A549 (cell line): ENCODE measurements at regions not wholly inside any gene's neighbourhood (a gene's known extent, or its start where the extent isn't known, plus 50 kb on each side); places are given as distances from the start of the nearest gene placed in this dataset.
A peak's percentile ranks its signal among the peaks of the same experiment; 100 is the strongest.

Experiments used
- ATAC-seq, 2 experiments: fragments of 200-7000 bp in 1 of 2; fragments of >200 bp in 1 of 2; cut with Nextera tagmentation in 1 of 2; cut with Tn5 transposase in 1 of 2; 3 replicates each; pipeline versions ENCODE4 v1.8.0 to v1.9.1; 2018 to 2020; ENCODE audit warnings: mild to moderate bottlenecking in 1 of 2, moderate library complexity in 1 of 2
- CTCF ChIA-PET: fragments of 300-600 bp; sonication (Branson Sonifier 250); formaldehyde crosslinking; extraction: SDS; loops from one replicate; lab custom pipeline; 2021; ENCODE audit warnings: antibody characterized with exemption, inconsistent platforms; lab: Yijun Ruan, JAX
- POLR2A ChIA-PET: fragments of 350-600 bp; formaldehyde crosslinking; extraction: SDS; loops from one replicate; lab custom pipeline; 2021; ENCODE audit warnings: antibody characterized with exemption, inconsistent platforms; lab: Yijun Ruan, JAX
- DNase-seq, 2 experiments: peaks; one replicate each; pipeline versions ENCODE4 v3.0.0 to v3.0.0-alpha.2; 2011 to 2016; ENCODE audit warnings: low read depth in 1 of 2, low spot score in 1 of 2
- FAIRE-seq: peaks from 2 replicates; lab custom pipeline; 2011; peaks lifted over from hg19 to GRCh38; lab: Jason Lieb, UNC
- H3K27ac ChIP-seq, 2 experiments: fragments of >200 bp; sonication (Bioruptor Twin); formaldehyde crosslinking; 3 replicates each; pipeline ENCODE4 v1.5.1; 2016 to 2017
- H3K4me1 ChIP-seq: fragments of >200 bp; sonication (Bioruptor Twin); formaldehyde crosslinking; 3 replicates; pipeline ENCODE4 v1.6.1; 2016
- H3K4me2 ChIP-seq: fragments of >200 bp; sonication (Bioruptor Twin); formaldehyde crosslinking; 3 replicates; pipeline ENCODE4 v1.6.1; 2016
- H3K4me3 ChIP-seq: fragments of >200 bp; sonication (Bioruptor Twin); formaldehyde crosslinking; 3 replicates; pipeline ENCODE4 v1.5.1; 2016
- H3K9me3 ChIP-seq: fragments of >200 bp; sonication (Bioruptor Twin); formaldehyde crosslinking; 3 replicates; pipeline ENCODE4 v1.6.1; 2016
- BHLHE40 ChIP-seq: IDR thresholded peaks from 2 replicates; pipeline ENCODE4 v1.6.1; 2012; ENCODE audit warnings: low read depth, low read length, inconsistent platforms
- EHMT2 ChIP-seq: fragments of 200-600 bp; sonication (generic); IDR thresholded peaks from 2 replicates; pipeline ENCODE4 v1.6.1; 2016; ENCODE audit warnings: antibody characterized with exemption, low read depth, mild to moderate bottlenecking, moderate library complexity
- EP300 ChIP-seq, 2 experiments: fragments of >200 bp; sonication (Bioruptor Twin); formaldehyde crosslinking; IDR thresholded peaks; 2 replicates in 1 of 2; 3 replicates in 1 of 2; pipeline ENCODE4 v1.6.1; 2016 to 2017
- GATA3 ChIP-seq: IDR thresholded peaks from 2 replicates; pipeline ENCODE4 v1.6.1; 2012; ENCODE audit warnings: borderline replicate concordance
- HES2 ChIP-seq: fragments of >200 bp; sonication (Bioruptor Twin); formaldehyde crosslinking; IDR thresholded peaks from 2 replicates; pipeline ENCODE4 v1.6.1; 2016
- HOXB5 ChIP-seq: fragments of 250-450 bp; sonication (Bioruptor Pico); IDR thresholded peaks from 2 replicates; pipeline ENCODE4 v1.5.0; 2020; ENCODE audit warnings: mild to moderate bottlenecking, moderate library complexity
- KDM5A ChIP-seq: fragments of 200-600 bp; sonication (generic); IDR thresholded peaks from 2 replicates; pipeline ENCODE4 v1.6.1; 2016; ENCODE audit warnings: antibody characterized with exemption, mild to moderate bottlenecking
- MAFK ChIP-seq: fragments of 450-650 bp; IDR thresholded peaks from 2 replicates; pipeline ENCODE4 v1.6.1; 2014; ENCODE audit not compliant: partially characterized antibody
- NFE2L2 ChIP-seq: fragments of 150-350 bp; conservative IDR thresholded peaks from 2 replicates; pipeline ENCODE4 v1.6.1; 2014; ENCODE audit warnings: low read length
- PHF8 ChIP-seq: fragments of 200-600 bp; sonication (generic); IDR thresholded peaks from 2 replicates; pipeline ENCODE4 v1.6.1; 2016; ENCODE audit warnings: low read depth, mild to moderate bottlenecking, antibody characterized with exemption, moderate library complexity, borderline replicate concordance
- POLR2AphosphoS2 ChIP-seq: conservative IDR thresholded peaks from 2 replicates; pipeline ENCODE4 v1.6.1; 2012; ENCODE audit warnings: low read length, improper control_type of control experiment, inconsistent platforms
- RAD21 ChIP-seq, 2 experiments: fragments of >200 bp in 1 of 2; sonication (Bioruptor Twin) in 1 of 2; formaldehyde crosslinking in 1 of 2; IDR thresholded peaks in 1 of 2; conservative IDR thresholded peaks in 1 of 2; 2 replicates in 1 of 2; 3 replicates in 1 of 2; pipeline ENCODE4 v1.6.1; 2012 to 2018; ENCODE audit warnings: inconsistent platforms in 1 of 2
- RFX5 ChIP-seq: fragments of 450-650 bp; IDR thresholded peaks from 2 replicates; pipeline ENCODE4 v1.7.1; 2014; ENCODE audit warnings: antibody characterized with exemption, mild to moderate bottlenecking, moderate library complexity
- RNF2 ChIP-seq: fragments of 200-600 bp; sonication (generic); IDR thresholded peaks from 2 replicates; pipeline ENCODE4 v1.6.1; 2016; ENCODE audit warnings: low read depth, mild to moderate bottlenecking, antibody characterized with exemption, moderate library complexity, borderline replicate concordance
- ZC3H11A ChIP-seq: fragments of 450-650 bp; IDR thresholded peaks from 2 replicates; pipeline ENCODE4 v1.6.1; 2014; ENCODE audit warnings: antibody characterized with exemption, mild to moderate bottlenecking
- ZFP36 ChIP-seq: fragments of 450-650 bp; IDR thresholded peaks from 2 replicates; pipeline ENCODE4 v1.6.1; 2014; ENCODE audit warnings: borderline replicate concordance; ENCODE audit not compliant: partially characterized antibody
- ZNF302 ChIP-seq: fragments of 250-450 bp; sonication (Bioruptor Pico); IDR thresholded peaks from 2 replicates; pipeline ENCODE4 v1.9.0; 2021; ENCODE audit warnings: inconsistent platforms, mild to moderate bottlenecking, moderate library complexity
- WGBS: methylation state at CpG from one replicate; pipeline ENCODE4 v1.1.6; 2017; ENCODE audit errors: missing lambda C conversion rate; 5-methylcytosine and 5-hydroxymethylcytosine counted together
- TF ChIP-seq, protein P1 (sequence below): fragments of >200 bp; sonication (Bioruptor Twin); formaldehyde crosslinking; IDR thresholded peaks from 3 replicates; pipeline ENCODE4 v1.5.1; 2016
- TF ChIP-seq, protein P2 (sequence below): IDR thresholded peaks from 2 replicates; pipeline ENCODE4 v1.6.1; 2012; ENCODE audit warnings: low read depth, borderline replicate concordance
- TF ChIP-seq, protein P3 (sequence below): fragments of 450-650 bp; IDR thresholded peaks from 2 replicates; pipeline ENCODE4 v1.6.1; 2014; ENCODE audit warnings: antibody characterized with exemption
- TF ChIP-seq, protein P4 (sequence below): fragments of >200 bp; sonication (Bioruptor Twin); formaldehyde crosslinking; IDR thresholded peaks from 3 replicates; pipeline ENCODE4 v1.6.1; 2016

DNA sequence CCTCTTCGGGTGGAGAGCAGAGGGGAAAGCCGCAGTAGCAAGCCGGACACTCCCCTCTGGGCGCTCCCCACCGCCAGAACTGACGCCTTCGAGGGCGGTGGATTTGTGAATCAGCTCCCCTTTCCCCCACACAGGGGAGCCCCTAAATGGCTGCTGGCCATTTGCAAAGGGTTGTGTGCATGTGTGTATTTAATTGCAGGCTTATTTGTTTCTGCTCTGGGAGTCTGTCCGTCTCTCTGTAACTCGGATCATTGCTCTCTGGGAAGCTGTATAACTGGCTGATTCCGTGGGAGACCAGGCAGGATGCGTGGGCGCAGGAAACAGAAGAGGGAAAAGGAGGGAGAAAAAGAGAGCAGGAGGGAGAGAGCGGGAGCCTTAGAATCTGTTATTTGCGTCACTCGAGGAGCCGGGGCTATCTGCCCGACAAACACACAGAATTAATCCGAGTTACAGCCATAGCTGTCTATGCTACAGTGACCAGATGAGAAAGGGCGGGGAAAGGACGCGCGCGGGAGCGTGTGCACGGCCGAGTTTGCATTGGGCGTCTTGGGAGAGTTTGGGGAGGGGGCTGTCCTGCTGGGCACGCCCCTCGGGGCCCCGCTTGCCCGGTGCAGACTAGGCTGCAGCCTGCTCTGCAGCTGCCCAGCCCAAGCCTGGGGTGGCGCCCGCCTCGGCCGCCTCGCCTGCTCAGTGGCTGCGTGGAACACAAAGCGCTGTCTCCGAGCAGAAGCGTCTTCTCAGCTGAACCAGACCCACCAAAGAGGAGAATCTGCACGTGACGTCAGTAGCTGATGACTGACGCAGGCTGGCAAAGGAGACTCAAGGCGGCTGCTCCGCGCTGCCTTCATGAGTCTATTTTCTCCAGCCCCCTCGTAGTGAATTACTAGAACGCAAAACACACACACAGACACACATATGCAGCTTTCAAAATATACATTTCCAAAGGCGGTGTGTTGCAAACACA lies 105.3 kb upstream of the HSD17B12 start:
- Histone ChIP-seq H3K9me3 (no peaks in the 10 kb centered on the region), H3K4me1 (peaks cover 29% of the 10 kb centered on the region; the same call in 2 of the 3 replicates), H3K27ac (no peak overlapping the region), H3K4me2 (peak overlapping the region; percentile 58), H3K4me3 (peak overlapping the region; percentile 16; the same call in 2 of the 3 replicates)
- CTCF ChIA-PET: interaction anchor here (0.7 to 5.1 kb wide), 8 partner anchors 9 to 77 kb away, joined by 3 to 47 read pairs (median 3); no protein-coding TSS in a partner anchor
- 20% methylated on average over 37 of the region's 50 CpGs for WGBS
- FAIRE-seq (no peak), DNase-seq (peak in 1 of 2 experiments; percentile 23), ATAC-seq (peak in 1 of 2 experiments; percentile 13; a peak in 3 of 6 replicates)
- TF ChIP-seq HOXB5 (CRISPR knock-in tag): no peak
- no peak for TF ChIP-seq RAD21 (conservative IDR thresholded peaks at IDR 0.05 in 1 of 2, IDR thresholded peaks at IDR 0.05 in 1 of 2)
- TF ChIP-seq, protein P1, sequence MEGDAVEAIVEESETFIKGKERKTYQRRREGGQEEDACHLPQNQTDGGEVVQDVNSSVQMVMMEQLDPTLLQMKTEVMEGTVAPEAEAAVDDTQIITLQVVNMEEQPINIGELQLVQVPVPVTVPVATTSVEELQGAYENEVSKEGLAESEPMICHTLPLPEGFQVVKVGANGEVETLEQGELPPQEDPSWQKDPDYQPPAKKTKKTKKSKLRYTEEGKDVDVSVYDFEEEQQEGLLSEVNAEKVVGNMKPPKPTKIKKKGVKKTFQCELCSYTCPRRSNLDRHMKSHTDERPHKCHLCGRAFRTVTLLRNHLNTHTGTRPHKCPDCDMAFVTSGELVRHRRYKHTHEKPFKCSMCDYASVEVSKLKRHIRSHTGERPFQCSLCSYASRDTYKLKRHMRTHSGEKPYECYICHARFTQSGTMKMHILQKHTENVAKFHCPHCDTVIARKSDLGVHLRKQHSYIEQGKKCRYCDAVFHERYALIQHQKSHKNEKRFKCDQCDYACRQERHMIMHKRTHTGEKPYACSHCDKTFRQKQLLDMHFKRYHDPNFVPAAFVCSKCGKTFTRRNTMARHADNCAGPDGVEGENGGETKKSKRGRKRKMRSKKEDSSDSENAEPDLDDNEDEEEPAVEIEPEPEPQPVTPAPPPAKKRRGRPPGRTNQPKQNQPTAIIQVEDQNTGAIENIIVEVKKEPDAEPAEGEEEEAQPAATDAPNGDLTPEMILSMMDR: no peak
- no peak for TF ChIP-seq EP300 (IDR thresholded peaks at IDR 0.05)
- TF ChIP-seq MAFK: no peak
- TF ChIP-seq ZNF302: no peak
- no peak for TF ChIP-seq HES2
- TF ChIP-seq, protein P2, sequence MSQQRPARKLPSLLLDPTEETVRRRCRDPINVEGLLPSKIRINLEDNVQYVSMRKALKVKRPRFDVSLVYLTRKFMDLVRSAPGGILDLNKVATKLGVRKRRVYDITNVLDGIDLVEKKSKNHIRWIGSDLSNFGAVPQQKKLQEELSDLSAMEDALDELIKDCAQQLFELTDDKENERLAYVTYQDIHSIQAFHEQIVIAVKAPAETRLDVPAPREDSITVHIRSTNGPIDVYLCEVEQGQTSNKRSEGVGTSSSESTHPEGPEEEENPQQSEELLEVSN: no peak
- no peak for TF ChIP-seq ZC3H11A
- TF ChIP-seq, protein P3, sequence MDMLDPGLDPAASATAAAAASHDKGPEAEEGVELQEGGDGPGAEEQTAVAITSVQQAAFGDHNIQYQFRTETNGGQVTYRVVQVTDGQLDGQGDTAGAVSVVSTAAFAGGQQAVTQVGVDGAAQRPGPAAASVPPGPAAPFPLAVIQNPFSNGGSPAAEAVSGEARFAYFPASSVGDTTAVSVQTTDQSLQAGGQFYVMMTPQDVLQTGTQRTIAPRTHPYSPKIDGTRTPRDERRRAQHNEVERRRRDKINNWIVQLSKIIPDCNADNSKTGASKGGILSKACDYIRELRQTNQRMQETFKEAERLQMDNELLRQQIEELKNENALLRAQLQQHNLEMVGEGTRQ: no peak
- TF ChIP-seq GATA3: no peak
- no peak for TF ChIP-seq EHMT2
- TF ChIP-seq, all 56 proteins: peak for 0
- POLR2A ChIA-PET: no interaction called here

GRCh38 chr11:43575913-43576310 lies 104.6 kb upstream of the HSD17B12 start:
- H3K27ac ChIP-seq: no peak overlapping the region
- POLR2A ChIA-PET: no interaction called here
- WGBS: 7% methylated on average over 11 of the region's 11 CpGs
- peak overlapping the region; percentile 16; the same call in 2 of the 3 replicates for H3K4me3 ChIP-seq
- H3K4me1 ChIP-seq: peaks cover 36% of the 10 kb centered on the region; the same call in 2 of the 3 replicates
- DNase-seq (no peak), FAIRE-seq (no peak), ATAC-seq (no peak)
- H3K4me2 ChIP-seq: peak overlapping the region; percentile 58
- TF ChIP-seq RFX5: no peak
- no peaks in the 10 kb centered on the region for H3K9me3 ChIP-seq
- CTCF ChIA-PET: interaction anchor here (0.7 to 5.1 kb wide), 5 partner anchors 8 to 275 kb away, joined by 3 to 47 read pairs (median 6); no protein-coding TSS in a partner anchor

DNA sequence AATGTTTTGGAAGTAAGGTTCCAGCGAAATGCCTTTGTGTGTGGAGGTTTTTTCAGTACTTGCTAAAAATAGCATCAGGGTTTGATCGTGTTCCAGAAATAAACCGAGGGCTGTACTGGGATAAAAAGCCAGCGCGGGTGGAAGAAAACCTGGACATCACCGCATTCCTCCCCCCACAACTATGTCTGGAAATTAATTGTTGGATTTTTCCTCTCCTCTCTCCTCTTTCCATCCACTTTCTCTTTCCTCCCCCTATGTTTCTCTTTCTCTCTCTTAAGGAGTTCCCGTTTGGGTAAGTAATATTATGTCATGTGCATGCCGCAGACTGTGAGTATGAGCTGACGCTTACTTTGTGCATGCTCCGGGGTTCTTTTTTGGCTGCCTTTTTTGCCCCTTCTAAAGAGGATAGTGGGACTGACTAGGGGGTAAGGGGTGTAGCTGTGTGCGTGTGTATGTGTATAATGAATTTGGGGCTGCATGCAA lies 104.2 kb upstream of the HSD17B12 start:
- H3K4me3 ChIP-seq: peak overlapping the region; percentile 16; the same call in 2 of the 3 replicates
- peaks cover 39% of the 10 kb centered on the region; the same call in 2 of the 3 replicates for H3K4me1 ChIP-seq
- DNase-seq: no peak
- no peak for FAIRE-seq
- ChIA-PET POLR2A (interaction anchor here (0.6 kb wide), 1 partner anchor 104 kb away, joined by 3 read pairs; the partner anchor contains the start of gene HSD17B12), CTCF (interaction anchor here (0.7 to 5.1 kb wide), 5 partner anchors 10 to 275 kb away, joined by 3 to 47 read pairs (median 4); no protein-coding TSS in a partner anchor)
- 9% methylated on average over 11 of the region's 11 CpGs for WGBS
- peak overlapping the region; percentile 58 for H3K4me2 ChIP-seq
- no peaks in the 10 kb centered on the region for H3K9me3 ChIP-seq
- no peak for ATAC-seq
- no peak overlapping the region for H3K27ac ChIP-seq
- TF ChIP-seq HOXB5 (CRISPR knock-in tag) (no peak), KDM5A (no peak), RAD21 (conservative IDR thresholded peaks at IDR 0.05 in 1 of 2, IDR thresholded peaks at IDR 0.05 in 1 of 2) (no peak), POLR2AphosphoS2 (no peak), ZNF302 (no peak), PHF8 (no peak), ZFP36 (no peak), RNF2 (no peak), NFE2L2 (no peak), BHLHE40 (no peak)
- TF ChIP-seq, protein P4, sequence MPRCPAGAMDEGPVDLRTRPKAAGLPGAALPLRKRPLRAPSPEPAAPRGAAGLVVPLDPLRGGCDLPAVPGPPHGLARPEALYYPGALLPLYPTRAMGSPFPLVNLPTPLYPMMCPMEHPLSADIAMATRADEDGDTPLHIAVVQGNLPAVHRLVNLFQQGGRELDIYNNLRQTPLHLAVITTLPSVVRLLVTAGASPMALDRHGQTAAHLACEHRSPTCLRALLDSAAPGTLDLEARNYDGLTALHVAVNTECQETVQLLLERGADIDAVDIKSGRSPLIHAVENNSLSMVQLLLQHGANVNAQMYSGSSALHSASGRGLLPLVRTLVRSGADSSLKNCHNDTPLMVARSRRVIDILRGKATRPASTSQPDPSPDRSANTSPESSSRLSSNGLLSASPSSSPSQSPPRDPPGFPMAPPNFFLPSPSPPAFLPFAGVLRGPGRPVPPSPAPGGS: no peak
- TF ChIP-seq, protein P2: no peak
